KMS-11 (cell line): ENCODE measurements at regions not wholly inside any gene's neighbourhood (a gene's known extent, or its start where the extent isn't known, plus 50 kb on each side); places are given as distances from the start of the nearest gene placed in this dataset.
"Not testable (repeated sequence)": the region's sequence is repeated elsewhere in the genome, so short reads cannot be mapped to it uniquely, and the experiment has no call there.

Experiments used
- H2AFZ ChIP-seq: fragments of 200-600 bp; sonication (generic); 2 replicates; pipeline ENCODE4 v1.6.1; 2016; ENCODE audit warnings: antibody characterized with exemption, mixed run types, low read depth
- H3K27ac ChIP-seq: fragments of 200-600 bp; sonication (generic); 2 replicates; pipeline ENCODE4 v1.6.1; 2016; ENCODE audit warnings: mild to moderate bottlenecking, mixed run types
- H3K27me3 ChIP-seq: fragments of 200-600 bp; sonication (generic); 2 replicates; pipeline ENCODE4 v1.6.1; 2017; ENCODE audit warnings: mild to moderate bottlenecking, low read depth, mixed run types, moderate library complexity; ENCODE audit not compliant: insufficient read depth
- H3K36me3 ChIP-seq: fragments of 200-600 bp; sonication (generic); 2 replicates; pipeline ENCODE4 v1.6.1; 2017; ENCODE audit warnings: mild to moderate bottlenecking, mixed run types; ENCODE audit not compliant: insufficient read depth
- H3K4me1 ChIP-seq: fragments of 200-600 bp; sonication (generic); 2 replicates; pipeline ENCODE4 v1.6.1; 2016; ENCODE audit warnings: mild to moderate bottlenecking, low read depth, mixed run types; ENCODE audit not compliant: poor library complexity, severe bottlenecking
- H3K4me2 ChIP-seq: fragments of 200-600 bp; sonication (generic); 2 replicates; pipeline ENCODE4 v1.7.0; 2016; ENCODE audit warnings: mild to moderate bottlenecking, mixed run types
- H3K4me3 ChIP-seq: fragments of 200-600 bp; sonication (generic); IDR thresholded peaks from 2 replicates; pipeline ENCODE4 v1.6.1; 2017; ENCODE audit warnings: low read depth, low read length, mixed read lengths; ENCODE audit not compliant: insufficient read depth
- H3K79me2 ChIP-seq: fragments of 200-600 bp; sonication (generic); 2 replicates; pipeline ENCODE4 v1.6.1; 2016; ENCODE audit warnings: low read depth, mixed run types; ENCODE audit not compliant: insufficient read depth
- H3K9ac ChIP-seq: fragments of 200-600 bp; sonication (generic); 2 replicates; pipeline ENCODE4 v1.6.1; 2016; ENCODE audit warnings: mild to moderate bottlenecking, mixed run types
- H4K20me1 ChIP-seq: fragments of 200-600 bp; sonication (generic); 2 replicates; pipeline ENCODE4 v1.6.1; 2016; ENCODE audit warnings: mild to moderate bottlenecking, mixed run types; ENCODE audit not compliant: insufficient read depth
- TF ChIP-seq, protein P1 (sequence below): fragments of 200-600 bp; sonication (generic); conservative IDR thresholded peaks from 2 replicates; pipeline ENCODE4 v1.6.1; 2017; ENCODE audit warnings: low read depth, mild to moderate bottlenecking, antibody characterized with exemption, low read length, moderate library complexity, mixed read lengths

DNA sequence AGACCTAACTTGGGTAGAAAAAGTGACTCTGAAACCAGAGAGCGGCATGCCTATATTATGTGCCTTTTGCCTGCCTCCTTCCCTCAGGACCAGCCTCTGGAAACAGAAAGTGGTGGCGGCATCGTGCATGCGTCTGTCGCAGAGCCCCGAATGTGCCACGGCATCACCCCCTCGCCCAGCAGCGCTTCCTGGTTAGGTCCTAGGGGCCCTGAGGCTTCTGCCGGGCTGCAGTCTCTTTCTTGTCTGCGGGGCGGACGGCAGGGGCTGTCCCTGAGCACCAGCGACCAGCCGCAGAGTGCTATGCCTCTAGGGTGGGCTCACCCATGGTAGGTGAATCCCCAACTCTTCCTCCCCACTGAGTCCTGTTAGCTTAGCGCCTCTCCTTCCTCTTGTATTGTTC, 68.7 kb downstream of the VSIG4 start:
- H3K4me3 ChIP-seq = no peak overlapping the region
- no peak overlapping the region for H2AFZ ChIP-seq
- no peaks in the 10 kb centered on the region for H3K79me2 ChIP-seq
- no peaks in the 10 kb centered on the region for H3K36me3 ChIP-seq
- no peaks in the 10 kb centered on the region for H3K27me3 ChIP-seq
- no peak overlapping the region for H3K4me2 ChIP-seq
- H3K4me1 ChIP-seq = no peaks in the 10 kb centered on the region
- H3K27ac ChIP-seq = no peak overlapping the region
- H3K9ac ChIP-seq = no peak overlapping the region
- TF ChIP-seq, protein P1, sequence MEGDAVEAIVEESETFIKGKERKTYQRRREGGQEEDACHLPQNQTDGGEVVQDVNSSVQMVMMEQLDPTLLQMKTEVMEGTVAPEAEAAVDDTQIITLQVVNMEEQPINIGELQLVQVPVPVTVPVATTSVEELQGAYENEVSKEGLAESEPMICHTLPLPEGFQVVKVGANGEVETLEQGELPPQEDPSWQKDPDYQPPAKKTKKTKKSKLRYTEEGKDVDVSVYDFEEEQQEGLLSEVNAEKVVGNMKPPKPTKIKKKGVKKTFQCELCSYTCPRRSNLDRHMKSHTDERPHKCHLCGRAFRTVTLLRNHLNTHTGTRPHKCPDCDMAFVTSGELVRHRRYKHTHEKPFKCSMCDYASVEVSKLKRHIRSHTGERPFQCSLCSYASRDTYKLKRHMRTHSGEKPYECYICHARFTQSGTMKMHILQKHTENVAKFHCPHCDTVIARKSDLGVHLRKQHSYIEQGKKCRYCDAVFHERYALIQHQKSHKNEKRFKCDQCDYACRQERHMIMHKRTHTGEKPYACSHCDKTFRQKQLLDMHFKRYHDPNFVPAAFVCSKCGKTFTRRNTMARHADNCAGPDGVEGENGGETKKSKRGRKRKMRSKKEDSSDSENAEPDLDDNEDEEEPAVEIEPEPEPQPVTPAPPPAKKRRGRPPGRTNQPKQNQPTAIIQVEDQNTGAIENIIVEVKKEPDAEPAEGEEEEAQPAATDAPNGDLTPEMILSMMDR = no peak
- no peaks in the 10 kb centered on the region for H4K20me1 ChIP-seq

- H3K27me3 ChIP-seq, H3K79me2 ChIP-seq, H3K27ac ChIP-seq: not testable (repeated sequence)
These were observed 72.7 kb downstream of the VSIG4 start for GRCh38 chrX:65967159-65967558.

DNA sequence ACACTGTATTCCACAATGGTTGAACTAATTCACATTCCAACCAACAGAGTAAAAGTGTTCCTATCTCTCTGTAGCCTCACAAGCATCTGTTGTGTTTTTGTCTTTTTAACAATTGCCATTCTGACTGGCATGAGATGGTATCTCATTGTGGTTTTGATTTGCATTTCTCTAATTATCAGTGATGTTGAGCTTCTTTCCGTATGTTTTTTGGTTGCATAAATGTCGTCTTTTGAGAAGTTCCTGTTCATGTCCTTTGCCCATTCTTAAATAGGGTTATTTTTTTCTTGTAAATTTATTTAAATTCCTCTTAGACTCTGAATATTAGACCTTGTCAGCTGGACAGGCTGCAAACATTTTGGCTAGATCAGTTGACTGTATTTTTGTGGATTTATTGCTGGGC, 78.2 kb downstream of the VSIG4 start:
- no peaks in the 10 kb centered on the region for H3K36me3 ChIP-seq
- no peak overlapping the region for H3K4me3 ChIP-seq
- no peaks in the 10 kb centered on the region for H3K4me1 ChIP-seq
- H3K4me2 ChIP-seq = no peak overlapping the region
- TF ChIP-seq, protein P1 = no peak
- no peak overlapping the region for H3K27ac ChIP-seq
- no peak overlapping the region for H2AFZ ChIP-seq
- no peaks in the 10 kb centered on the region for H3K27me3 ChIP-seq
- H4K20me1 ChIP-seq = no peaks in the 10 kb centered on the region
- H3K9ac ChIP-seq = no peak overlapping the region
- no peaks in the 10 kb centered on the region for H3K79me2 ChIP-seq

More at GRCh38 chrX:65967159-65967558, 72.7 kb downstream of the VSIG4 start:
- not testable (repeated sequence) for H3K4me1 ChIP-seq, H3K4me2 ChIP-seq, H3K36me3 ChIP-seq, H2AFZ ChIP-seq, H3K4me3 ChIP-seq, H4K20me1 ChIP-seq, H3K9ac ChIP-seq

DNA sequence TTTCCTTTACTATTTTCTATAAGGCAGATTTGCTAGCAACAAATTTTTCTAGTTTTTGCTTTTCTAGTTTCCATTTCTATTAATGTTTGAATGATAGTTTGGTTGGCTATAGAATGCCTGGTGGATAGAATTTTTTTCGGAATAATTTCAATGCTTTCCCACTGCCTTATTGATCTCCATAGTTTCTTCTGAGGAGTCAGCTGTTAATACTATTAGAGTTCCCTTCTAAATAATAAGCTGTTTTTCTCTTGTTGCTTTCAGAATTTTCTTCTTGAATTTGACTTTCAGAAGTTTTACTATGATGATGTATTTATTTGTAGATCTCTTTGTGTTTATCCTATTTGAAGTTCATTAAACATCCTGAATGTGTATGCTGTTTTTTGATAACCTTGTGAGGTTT, 91.8 kb downstream of the VSIG4 start:
- Histone ChIP-seq H3K27me3 (no peaks in the 10 kb centered on the region), H3K27ac (no peak overlapping the region), H3K79me2 (no peaks in the 10 kb centered on the region), H2AFZ (no peak overlapping the region), H3K9ac (no peak overlapping the region), H4K20me1 (no peaks in the 10 kb centered on the region), H3K36me3 (no peaks in the 10 kb centered on the region), H3K4me2 (no peak overlapping the region), H3K4me1 (no peaks in the 10 kb centered on the region), H3K4me3 (no peak overlapping the region)
- TF ChIP-seq, protein P1 = no peak

- TF ChIP-seq, protein P1 = no peak
These were observed 98.1 kb downstream of the VSIG4 start for GRCh38 chrX:65941775-65942174.

More at GRCh38 chrX:65941775-65942174, 98.1 kb downstream of the VSIG4 start:
- no peak overlapping the region for H2AFZ ChIP-seq
- H3K79me2 ChIP-seq = no peaks in the 10 kb centered on the region
- no peaks in the 10 kb centered on the region for H4K20me1 ChIP-seq
- no peak overlapping the region for H3K4me3 ChIP-seq
- H3K9ac ChIP-seq = no peak overlapping the region
- H3K36me3 ChIP-seq = no peaks in the 10 kb centered on the region
- H3K4me1 ChIP-seq = no peaks in the 10 kb centered on the region
- no peaks in the 10 kb centered on the region for H3K27me3 ChIP-seq
- no peak overlapping the region for H3K4me2 ChIP-seq
- H3K27ac ChIP-seq = no peak overlapping the region
